LHCN-M2 (cell line): ENCODE measurements at regions not wholly inside any gene's neighbourhood (a gene's known extent, or its start where the extent isn't known, plus 50 kb on each side); places are given as distances from the start of the nearest gene placed in this dataset.

Source experiments
- DNase-seq: peaks from one replicate; pipeline ENCODE4 v3.0.0-alpha.2; 2012; ENCODE audit warnings: low read depth

- peak; percentile 86 for DNase-seq
These were observed 283.3 kb downstream of the DUSP10 start for GRCh38 chr1:221458447-221459156.

- no peak for DNase-seq
These were observed 282.3 kb downstream of the DUSP10 start for GRCh38 chr1:221459558-221459957.

GRCh38 chr1:221462345-221462744 is 279.5 kb downstream of the DUSP10 start:
- DNase-seq: peak; percentile 61

GRCh38 chr1:221468546-221468945 is 273.3 kb downstream of the DUSP10 start:
- no peak for DNase-seq

- DNase-seq: no peak
These were observed 272.4 kb downstream of the DUSP10 start for GRCh38 chr1:221469476-221469875.

GRCh38 chr1:221470000-221470698 is 271.7 kb downstream of the DUSP10 start:
- no peak for DNase-seq

GRCh38 chr1:221473411-221473810 is 268.5 kb downstream of the DUSP10 start:
- no peak for DNase-seq

- DNase-seq: no peak
These were observed 264.6 kb downstream of the DUSP10 start for GRCh38 chr1:221477252-221477651.

- DNase-seq: peak; percentile 86
These were observed 263.6 kb downstream of the DUSP10 start for GRCh38 chr1:221478050-221478949.

- peak; percentile 86 for DNase-seq
These were observed 253.9 kb downstream of the DUSP10 start for GRCh38 chr1:221487781-221488524.

- DNase-seq: no peak
These were observed 253.3 kb downstream of the DUSP10 start for GRCh38 chr1:221488550-221488949.

- DNase-seq: peak; percentile 17
These were observed 247.2 kb downstream of the DUSP10 start for GRCh38 chr1:221494670-221495069.

GRCh38 chr1:221497046-221497445 is 244.8 kb downstream of the DUSP10 start:
- no peak for DNase-seq

- DNase-seq: no peak
These were observed 238.6 kb downstream of the DUSP10 start for GRCh38 chr1:221503268-221503667.

- no peak for DNase-seq
These were observed 232.1 kb downstream of the DUSP10 start for GRCh38 chr1:221509575-221510355.

- no peak for DNase-seq
These were observed 230.9 kb downstream of the DUSP10 start for GRCh38 chr1:221510793-221511503.

GRCh38 chr1:221511797-221512196 is 230.1 kb downstream of the DUSP10 start:
- DNase-seq: no peak

GRCh38 chr1:221514806-221515205 is 227.1 kb downstream of the DUSP10 start:
- DNase-seq: no peak

- no peak for DNase-seq
These were observed 226.4 kb downstream of the DUSP10 start for GRCh38 chr1:221515496-221515895.

- peak; percentile 67 for DNase-seq
These were observed 223.9 kb downstream of the DUSP10 start for GRCh38 chr1:221517961-221518360.
